CD4-positive, alpha-beta T cell treated with Interleukin-6 for 4 hours (primary cell): ENCODE measurements at regions not wholly inside any gene's neighbourhood (a gene's known extent, or its start where the extent isn't known, plus 50 kb on each side); places are given as distances from the start of the nearest gene placed in this dataset.

Experiments used
- DNase-seq: peaks from one replicate; pipeline ENCODE4 v3.0.0-alpha.2; 2020; ENCODE audit warnings: mixed read lengths

GRCh38 chr15:77698481-77698880 is 65.8 kb upstream of the LINGO1 start:
- no peak for DNase-seq

- DNase-seq, result no peak
Measured at GRCh38 chr15:77697893-77698292, 65.2 kb upstream of the LINGO1 start.

GRCh38 chr15:77696871-77697270 is 64.2 kb upstream of the LINGO1 start:
- DNase-seq, result no peak

- DNase-seq, result no peak
Measured at GRCh38 chr15:77695961-77696582, 63.4 kb upstream of the LINGO1 start.

- no peak for DNase-seq
Measured at GRCh38 chr15:77695548-77695947, 62.8 kb upstream of the LINGO1 start.

GRCh38 chr15:77693576-77693975 is 60.9 kb upstream of the LINGO1 start:
- DNase-seq, result no peak

GRCh38 chr15:77692614-77693013 is 59.9 kb upstream of the LINGO1 start:
- DNase-seq, result no peak

- DNase-seq, result no peak
Measured at GRCh38 chr15:77691607-77692006, 58.9 kb upstream of the LINGO1 start.

GRCh38 chr15:77689821-77690220 is 57.1 kb upstream of the LINGO1 start:
- DNase-seq, result no peak

GRCh38 chr15:77688693-77689092 is 56.0 kb upstream of the LINGO1 start:
- DNase-seq, result no peak

GRCh38 chr15:77688266-77688665 is 55.6 kb upstream of the LINGO1 start:
- DNase-seq, result no peak

GRCh38 chr15:77685082-77685815 is 52.5 kb upstream of the LINGO1 start:
- no peak for DNase-seq

GRCh38 chr15:77684341-77685081 is 51.8 kb upstream of the LINGO1 start:
- DNase-seq, result no peak

- DNase-seq, result no peak
Measured at GRCh38 chr15:77682564-77682963, 49.9 kb upstream of the LINGO1 start.
